Neural cell (in vitro differentiated cells): ENCODE measurements at regions not wholly inside any gene's neighbourhood (a gene's known extent, or its start where the extent isn't known, plus 50 kb on each side); places are given as distances from the start of the nearest gene placed in this dataset.

Experiments used
- EP300 ChIP-seq: fragments of 450-650 bp; conservative IDR thresholded peaks from 2 replicates; pipeline ENCODE4 v1.6.1; 2014; ENCODE audit warnings: antibody characterized with exemption, mild to moderate bottlenecking, moderate library complexity; ENCODE audit not compliant: poor library complexity, severe bottlenecking
- EZH2 ChIP-seq: fragments of 200-600, 300-800 bp; shearing (Covaris generic), sonication (generic); IDR thresholded peaks from 2 replicates; pipeline ENCODE4 v1.6.1; 2014; ENCODE audit warnings: antibody characterized with exemption, low read length, borderline replicate concordance, mild to moderate bottlenecking; ENCODE audit not compliant: insufficient read depth, poor library complexity, severe bottlenecking
- MXI1 ChIP-seq: fragments of 450-650 bp; conservative IDR thresholded peaks from 2 replicates; pipeline ENCODE4 v1.6.1; 2014; ENCODE audit warnings: antibody characterized with exemption, mild to moderate bottlenecking; ENCODE audit not compliant: poor library complexity, severe bottlenecking
- POLR2AphosphoS5 ChIP-seq: IDR thresholded peaks from 2 replicates; pipeline ENCODE4 v1.6.1; 2012
- RAD21 ChIP-seq: fragments of 450-650 bp; conservative IDR thresholded peaks from 2 replicates; pipeline ENCODE4 v1.6.1; 2014; ENCODE audit warnings: antibody characterized with exemption, mild to moderate bottlenecking, moderate library complexity
- SMC3 ChIP-seq: fragments of 450-650 bp; conservative IDR thresholded peaks from 2 replicates; pipeline ENCODE4 v1.6.1; 2014; ENCODE audit warnings: antibody characterized with exemption, mild to moderate bottlenecking, moderate library complexity; ENCODE audit not compliant: poor library complexity
- TAF1 ChIP-seq: IDR thresholded peaks from 2 replicates; pipeline ENCODE4 v1.6.1; 2012; ENCODE audit warnings: low read depth
- TF ChIP-seq, protein P1 (sequence below): IDR thresholded peaks from 2 replicates; pipeline ENCODE4 v1.6.1; 2012; ENCODE audit warnings: borderline replicate concordance
- TF ChIP-seq, protein P2 (sequence below): fragments of 450-650 bp; IDR thresholded peaks from 2 replicates; pipeline ENCODE4 v1.5.1; 2014; ENCODE audit warnings: antibody characterized with exemption, mild to moderate bottlenecking, moderate library complexity; ENCODE audit not compliant: poor library complexity, severe bottlenecking

DNA sequence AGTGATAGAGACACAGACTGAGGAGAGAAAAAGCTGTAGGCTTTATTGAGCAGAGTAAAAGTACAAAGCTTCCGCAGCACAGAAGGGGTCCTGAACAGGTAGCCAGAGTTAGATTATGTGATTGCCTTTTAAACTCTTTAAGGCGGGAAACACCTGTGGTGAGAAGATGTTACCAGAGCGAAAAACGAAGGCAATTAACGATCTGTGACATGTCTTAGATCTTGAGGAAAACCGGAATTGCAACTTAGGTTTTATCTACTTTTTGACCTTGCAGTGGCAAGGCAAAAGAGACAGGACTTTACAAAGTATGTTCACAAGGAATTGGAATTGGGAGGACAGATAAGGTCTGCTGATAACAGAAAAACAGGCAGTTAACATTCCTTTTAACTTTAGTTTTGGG lies 493.6 kb upstream of the FAT3 start:
- TF ChIP-seq RAD21: no peak
- TF ChIP-seq, protein P1, sequence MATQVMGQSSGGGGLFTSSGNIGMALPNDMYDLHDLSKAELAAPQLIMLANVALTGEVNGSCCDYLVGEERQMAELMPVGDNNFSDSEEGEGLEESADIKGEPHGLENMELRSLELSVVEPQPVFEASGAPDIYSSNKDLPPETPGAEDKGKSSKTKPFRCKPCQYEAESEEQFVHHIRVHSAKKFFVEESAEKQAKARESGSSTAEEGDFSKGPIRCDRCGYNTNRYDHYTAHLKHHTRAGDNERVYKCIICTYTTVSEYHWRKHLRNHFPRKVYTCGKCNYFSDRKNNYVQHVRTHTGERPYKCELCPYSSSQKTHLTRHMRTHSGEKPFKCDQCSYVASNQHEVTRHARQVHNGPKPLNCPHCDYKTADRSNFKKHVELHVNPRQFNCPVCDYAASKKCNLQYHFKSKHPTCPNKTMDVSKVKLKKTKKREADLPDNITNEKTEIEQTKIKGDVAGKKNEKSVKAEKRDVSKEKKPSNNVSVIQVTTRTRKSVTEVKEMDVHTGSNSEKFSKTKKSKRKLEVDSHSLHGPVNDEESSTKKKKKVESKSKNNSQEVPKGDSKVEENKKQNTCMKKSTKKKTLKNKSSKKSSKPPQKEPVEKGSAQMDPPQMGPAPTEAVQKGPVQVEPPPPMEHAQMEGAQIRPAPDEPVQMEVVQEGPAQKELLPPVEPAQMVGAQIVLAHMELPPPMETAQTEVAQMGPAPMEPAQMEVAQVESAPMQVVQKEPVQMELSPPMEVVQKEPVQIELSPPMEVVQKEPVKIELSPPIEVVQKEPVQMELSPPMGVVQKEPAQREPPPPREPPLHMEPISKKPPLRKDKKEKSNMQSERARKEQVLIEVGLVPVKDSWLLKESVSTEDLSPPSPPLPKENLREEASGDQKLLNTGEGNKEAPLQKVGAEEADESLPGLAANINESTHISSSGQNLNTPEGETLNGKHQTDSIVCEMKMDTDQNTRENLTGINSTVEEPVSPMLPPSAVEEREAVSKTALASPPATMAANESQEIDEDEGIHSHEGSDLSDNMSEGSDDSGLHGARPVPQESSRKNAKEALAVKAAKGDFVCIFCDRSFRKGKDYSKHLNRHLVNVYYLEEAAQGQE: no peak
- TF ChIP-seq POLR2AphosphoS5: no peak
- TF ChIP-seq, protein P2, sequence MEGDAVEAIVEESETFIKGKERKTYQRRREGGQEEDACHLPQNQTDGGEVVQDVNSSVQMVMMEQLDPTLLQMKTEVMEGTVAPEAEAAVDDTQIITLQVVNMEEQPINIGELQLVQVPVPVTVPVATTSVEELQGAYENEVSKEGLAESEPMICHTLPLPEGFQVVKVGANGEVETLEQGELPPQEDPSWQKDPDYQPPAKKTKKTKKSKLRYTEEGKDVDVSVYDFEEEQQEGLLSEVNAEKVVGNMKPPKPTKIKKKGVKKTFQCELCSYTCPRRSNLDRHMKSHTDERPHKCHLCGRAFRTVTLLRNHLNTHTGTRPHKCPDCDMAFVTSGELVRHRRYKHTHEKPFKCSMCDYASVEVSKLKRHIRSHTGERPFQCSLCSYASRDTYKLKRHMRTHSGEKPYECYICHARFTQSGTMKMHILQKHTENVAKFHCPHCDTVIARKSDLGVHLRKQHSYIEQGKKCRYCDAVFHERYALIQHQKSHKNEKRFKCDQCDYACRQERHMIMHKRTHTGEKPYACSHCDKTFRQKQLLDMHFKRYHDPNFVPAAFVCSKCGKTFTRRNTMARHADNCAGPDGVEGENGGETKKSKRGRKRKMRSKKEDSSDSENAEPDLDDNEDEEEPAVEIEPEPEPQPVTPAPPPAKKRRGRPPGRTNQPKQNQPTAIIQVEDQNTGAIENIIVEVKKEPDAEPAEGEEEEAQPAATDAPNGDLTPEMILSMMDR: no peak
- no peak for TF ChIP-seq EP300
- no peak for TF ChIP-seq EZH2
- no peak for TF ChIP-seq TAF1
- TF ChIP-seq SMC3: no peak
- TF ChIP-seq MXI1: no peak
